ENCODE measurements at regions not wholly inside any gene's neighbourhood (a gene's known extent, or its start where the extent isn't known, plus 50 kb on each side); places are given as distances from the start of the nearest gene placed in this dataset.

- DNase-seq = no peak
Observed at GRCh38 chr2:240227538-240228428, 87.3 kb upstream of the OTOS start.

DNA sequence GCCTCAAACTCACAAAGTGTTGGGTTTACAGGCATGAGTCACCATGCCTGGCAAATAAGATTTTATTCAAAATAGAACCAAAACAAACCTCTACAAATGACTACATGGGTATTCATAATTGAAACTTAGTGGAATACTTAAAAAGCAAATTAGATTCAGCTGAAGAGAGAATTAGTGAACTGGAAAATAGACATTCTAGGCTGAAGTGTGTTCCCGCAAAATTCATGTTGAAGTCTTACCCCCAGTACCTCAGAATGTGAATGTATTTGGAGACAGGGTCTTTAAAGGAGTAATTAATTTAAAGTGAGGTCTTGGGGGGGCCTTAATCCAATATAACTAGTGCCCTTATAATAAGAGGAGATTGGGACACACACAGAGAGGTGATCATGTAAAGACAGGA lies 88.5 kb upstream of the OTOS start:
- DNase-seq = no peak

- no peak for DNase-seq
Observed at GRCh38 chr2:240229603-240230235, 89.3 kb upstream of the OTOS start.

DNA sequence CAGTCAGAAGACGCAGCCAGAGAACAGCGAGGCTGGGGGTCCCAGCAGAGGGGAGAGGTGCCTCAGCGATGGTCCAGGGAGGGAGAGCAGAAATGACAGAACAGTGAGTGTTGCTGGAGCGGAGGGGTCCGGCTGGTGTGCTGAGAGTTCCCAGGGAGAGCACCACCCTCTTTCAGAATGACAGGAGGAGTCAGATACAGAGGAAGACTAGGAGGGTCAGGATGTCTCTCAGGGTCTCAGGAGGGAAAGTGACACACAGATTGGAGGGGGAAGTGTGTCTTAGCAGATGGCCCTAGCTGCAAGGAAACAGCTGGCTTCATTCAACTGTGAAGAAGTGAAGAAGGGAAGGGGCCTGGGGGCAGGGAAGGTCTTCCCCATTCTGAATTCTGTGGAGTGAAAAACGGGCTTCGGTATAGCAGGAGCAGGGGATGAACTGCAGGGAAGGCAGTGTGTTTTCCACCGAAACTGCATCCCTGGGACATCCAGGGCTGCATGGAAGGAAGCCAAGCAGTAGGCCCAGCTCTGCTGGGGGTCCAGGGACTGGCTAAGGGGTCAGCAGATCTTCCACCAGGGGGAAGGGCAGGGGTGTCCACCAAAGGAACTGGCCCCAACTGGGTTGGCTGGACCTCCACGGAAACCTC lies 90.0 kb upstream of the OTOS start:
- no peak for DNase-seq

GRCh38 chr2:240231838-240232244 lies 91.4 kb upstream of the OTOS start:
- no peak for DNase-seq

- no peak for DNase-seq
Observed at GRCh38 chr2:240232264-240232915, 91.9 kb upstream of the OTOS start.

GRCh38 chr2:240232961-240233884 lies 92.8 kb upstream of the OTOS start:
- DNase-seq = peak; percentile 56

GRCh38 chr2:240233885-240234502 lies 93.5 kb upstream of the OTOS start:
- DNase-seq = no peak

- no peak for DNase-seq
Observed at GRCh38 chr2:240234503-240234951, 94.1 kb upstream of the OTOS start.

- DNase-seq = no peak
Observed at GRCh38 chr2:240235149-240235803, 94.8 kb upstream of the OTOS start.

- DNase-seq = no peak
Observed at GRCh38 chr2:240235811-240236210, 95.4 kb upstream of the OTOS start.

DNA sequence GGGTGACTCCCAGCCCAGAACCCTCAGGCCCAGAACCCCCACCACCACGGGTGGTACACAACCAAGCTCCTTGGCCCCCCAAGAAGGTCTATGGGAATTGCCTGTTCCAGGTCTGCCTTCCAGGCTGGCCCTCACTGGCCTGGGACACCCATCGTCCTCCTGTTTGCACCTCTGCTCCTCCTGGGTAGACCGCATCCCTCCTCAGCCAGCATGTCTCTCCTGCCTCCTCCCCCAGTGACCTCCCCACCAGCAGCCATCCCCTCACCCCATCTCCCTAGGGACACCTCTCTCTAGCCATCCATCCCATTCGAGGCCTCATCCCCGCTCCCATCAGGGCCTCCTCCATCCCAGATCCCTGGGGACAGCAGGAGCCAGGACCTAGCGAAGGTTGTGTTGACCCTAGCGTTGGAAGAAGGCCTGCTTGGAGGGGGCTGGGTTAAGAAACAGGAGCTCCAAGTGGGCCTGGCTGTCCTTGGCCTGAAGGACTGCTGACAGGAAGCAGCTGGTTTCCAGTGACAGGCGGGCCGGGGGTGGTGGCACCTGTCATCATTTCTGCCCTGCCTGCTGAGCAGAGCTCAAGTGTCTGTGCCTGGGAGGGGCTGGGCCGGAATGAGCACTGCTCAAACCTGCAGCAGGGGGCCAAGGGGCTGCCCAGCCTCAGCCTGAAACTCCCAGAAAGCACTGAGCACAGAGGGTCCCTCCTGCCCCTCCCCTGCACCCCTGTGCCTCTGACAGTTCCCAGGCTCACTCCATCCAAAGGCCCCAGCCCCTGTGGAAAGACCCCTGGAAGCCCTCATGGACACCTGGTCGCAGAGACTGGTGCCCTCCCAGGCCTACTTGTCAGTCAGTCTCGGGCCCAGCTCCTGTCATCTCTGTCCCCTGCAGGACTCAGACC lies 96.0 kb upstream of the OTOS start:
- DNase-seq = peak; percentile 7

DNA sequence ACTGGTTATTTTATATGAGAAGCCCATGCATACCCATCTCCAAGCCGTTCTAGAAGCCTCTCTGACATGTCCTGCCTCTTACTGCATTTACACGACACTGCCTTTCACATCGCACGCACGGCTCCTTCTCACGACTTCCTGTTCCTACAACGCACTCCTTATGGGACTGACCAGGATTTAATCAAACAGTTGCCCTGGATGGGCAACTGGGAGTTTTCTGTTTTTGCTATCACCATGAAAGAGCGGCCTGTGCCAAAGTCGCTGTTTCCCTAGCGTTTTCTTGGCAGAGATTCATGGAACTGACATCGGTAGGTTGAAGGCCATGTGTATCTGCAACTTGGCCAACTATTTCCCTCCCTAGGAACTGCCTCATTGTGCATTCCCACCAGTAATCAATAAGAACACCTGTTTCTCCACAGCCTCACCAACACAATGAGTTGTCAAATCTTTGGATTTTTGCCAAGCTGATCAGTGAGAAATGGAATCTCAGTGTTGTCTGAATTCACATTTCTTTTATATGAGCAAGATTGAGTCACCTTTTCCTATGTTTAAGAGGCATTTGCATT lies 97.2 kb upstream of the OTOS start:
- no peak for DNase-seq

DNA sequence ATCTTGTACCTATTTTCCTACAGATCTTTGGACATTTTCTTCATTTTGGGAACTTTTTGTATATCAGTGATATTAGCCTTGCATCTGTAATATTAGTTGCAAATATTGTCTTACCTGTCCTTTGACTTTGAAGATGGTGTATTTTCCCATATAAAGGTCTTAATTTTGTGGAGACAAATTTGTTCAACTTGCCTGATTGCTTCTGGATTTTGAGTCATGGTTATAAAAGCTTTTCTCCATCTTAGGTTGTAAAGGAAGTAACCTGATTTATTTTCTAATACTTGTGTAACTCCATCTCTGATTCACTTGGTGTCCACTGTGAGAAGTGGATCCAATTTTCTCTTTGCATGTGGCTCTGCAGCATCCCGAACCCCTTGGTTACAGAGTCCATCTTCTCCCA lies 97.7 kb upstream of the OTOS start:
- no peak for DNase-seq

GRCh38 chr2:240238786-240239185 lies 98.3 kb upstream of the OTOS start:
- no peak for DNase-seq

- DNase-seq = no peak
Observed at GRCh38 chr2:240239325-240239724, 98.9 kb upstream of the OTOS start.

DNA sequence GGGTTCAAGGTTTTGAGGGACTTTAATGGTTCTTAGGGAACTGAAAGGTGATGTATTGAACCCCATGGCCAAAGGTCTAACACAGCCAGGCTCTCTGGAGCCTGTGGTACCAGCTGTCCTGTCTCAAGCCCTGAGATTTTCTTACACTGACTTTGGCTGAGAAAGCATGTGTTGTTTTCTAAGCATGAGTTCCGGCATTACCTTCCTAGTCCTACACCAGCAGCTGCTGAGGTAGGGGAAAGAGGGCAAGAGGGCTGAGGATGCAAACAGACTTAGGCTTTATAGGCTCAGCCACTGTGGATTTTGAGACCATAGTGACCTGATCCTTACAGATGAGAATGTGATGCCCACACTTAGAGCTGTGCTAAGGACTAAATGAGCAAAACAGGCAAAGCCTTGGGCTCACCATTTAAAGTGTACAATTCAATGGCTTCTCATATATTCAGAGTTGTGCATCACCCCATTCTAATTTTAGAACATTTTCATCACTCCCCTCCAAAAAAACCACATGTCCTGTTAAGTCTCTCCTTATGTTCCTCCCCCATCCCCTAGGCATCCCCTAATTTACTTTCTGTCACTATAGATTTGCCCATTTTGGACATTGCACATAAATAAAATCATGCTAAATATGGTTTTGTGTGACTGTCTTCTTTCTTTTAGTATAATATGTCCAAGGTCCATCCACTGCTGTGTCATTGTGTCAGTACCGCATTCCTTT lies 99.7 kb upstream of the OTOS start:
- DNase-seq = no peak

- no peak for DNase-seq
Observed at GRCh38 chr2:240240781-240241180, 100.3 kb upstream of the OTOS start.

DNA sequence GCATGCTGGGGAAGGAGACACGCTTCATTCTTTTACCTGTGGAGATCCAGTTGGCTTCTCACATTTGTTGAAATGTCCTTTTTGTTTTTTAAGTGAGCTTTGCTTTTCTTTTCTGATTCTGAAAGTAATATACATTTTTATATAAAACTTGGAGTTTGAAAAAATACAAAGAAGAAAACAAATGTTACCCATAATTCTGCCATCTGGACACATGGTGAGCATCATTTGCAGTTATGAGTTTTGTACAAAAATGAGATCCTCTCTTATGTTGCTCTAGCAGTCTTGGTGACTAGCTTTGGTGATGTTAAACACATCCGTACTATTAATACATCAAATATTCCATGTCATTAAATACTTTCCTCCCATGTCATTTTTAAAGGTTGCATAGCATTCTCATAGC lies 101.1 kb upstream of the OTOS start:
- DNase-seq = no peak
